HepG2 (cell line): ENCODE measurements at regions not wholly inside any gene's neighbourhood (a gene's known extent, or its start where the extent isn't known, plus 50 kb on each side); places are given as distances from the start of the nearest gene placed in this dataset.

Experiments
- ATAC-seq: fragments of 200-7000 bp; cut with Tn5 transposase; 3 replicates; pipeline ENCODE4 v1.9.1; 2020; ENCODE audit warnings: mild to moderate bottlenecking, moderate library complexity
- BruUV-seq: library from RNA; stranded (reverse); fragments of 400-500 nt; replicated peaks from 2 replicates; lab custom pipeline; 2021; lab: Mats Ljungman, UMichigan
- CTCF ChIA-PET: fragments of 300-600 bp; formaldehyde crosslinking; extraction: SDS; loops from one replicate; lab custom pipeline; 2021; ENCODE audit warnings: low total read pairs, inconsistent platforms, low intra/inter-chr PET ratio; lab: Yijun Ruan, JAX
- POLR2A ChIA-PET: fragments of 350-600 bp; sonication (Branson Sonifier 250); formaldehyde crosslinking; loops from one replicate; lab custom pipeline; 2020; ENCODE audit warnings: antibody characterized with exemption, inconsistent platforms; lab: Yijun Ruan, JAX
- DNase-seq: peaks from one replicate; pipeline ENCODE4 v3.0.0-alpha.2; 2015; ENCODE audit warnings: low spot score
- FAIRE-seq: peaks from 3 replicates; lab custom pipeline; 2011; peaks lifted over from hg19 to GRCh38; lab: Jason Lieb, UNC
- H2AFZ ChIP-seq: one replicate; pipeline ENCODE4 v1.6.1; 2011; ENCODE audit warnings: low read length, inconsistent platforms
- H3K27ac ChIP-seq: fragments of 300-600 bp; 3 replicates; pipeline ENCODE4 v1.8.0; 2011; ENCODE audit warnings: mixed run types, mild to moderate bottlenecking, mixed read lengths, low read length, inconsistent platforms; ENCODE audit not compliant: insufficient read depth; ENCODE audit errors: extremely low read length
- H3K27me3 ChIP-seq, 2 experiments: fragments of 200-600 bp in 1 of 2; 2 replicates in 1 of 2; 3 replicates in 1 of 2; pipeline versions ENCODE4 v1.6.0 to v1.8.0; 2011; ENCODE audit warnings: low read length in 2 of 2, mild to moderate bottlenecking in 2 of 2, moderate library complexity in 2 of 2, inconsistent platforms in 1 of 2; ENCODE audit not compliant: insufficient read depth in 2 of 2, control insufficient read depth in 1 of 2
- H3K36me3 ChIP-seq, 2 experiments: fragments of 200-600 bp in 1 of 2; replicated peaks in 1 of 2; 2 replicates in 1 of 2; 3 replicates in 1 of 2; pipeline versions ENCODE4 v1.5.1 to v1.8.0; 2011; ENCODE audit warnings: low read length in 2 of 2, inconsistent platforms in 1 of 2; ENCODE audit not compliant: insufficient read depth in 2 of 2, control insufficient read depth in 1 of 2
- H3K4me1 ChIP-seq: 2 replicates; pipeline ENCODE4 v1.5.1; 2012; ENCODE audit warnings: low read length, inconsistent platforms; ENCODE audit not compliant: insufficient read depth
- H3K4me2 ChIP-seq: 2 replicates; pipeline ENCODE4 v1.6.0; 2011; ENCODE audit warnings: low read depth, low read length, inconsistent platforms
- H3K4me3 ChIP-seq, 3 experiments: fragments of 200-600 bp in 1 of 3; sonication (generic), shearing (Covaris generic) in 1 of 3; replicated peaks in 1 of 3; 2 replicates each; pipeline ENCODE4 v1.5.1; 2011 to 2016; ENCODE audit warnings: low read length in 3 of 3, inconsistent platforms in 2 of 3, low read depth in 2 of 3, mild to moderate bottlenecking in 2 of 3, control low read depth in 1 of 3, mixed read lengths in 1 of 3; ENCODE audit not compliant: insufficient read depth in 1 of 3
- H3K79me2 ChIP-seq: one replicate; pipeline ENCODE4 v1.6.1; 2011; ENCODE audit warnings: low read length, inconsistent platforms; ENCODE audit not compliant: insufficient read depth
- H3K9ac ChIP-seq: 2 replicates; pipeline ENCODE4 v1.6.0; 2011; ENCODE audit warnings: mild to moderate bottlenecking, low read depth, low read length, inconsistent platforms; ENCODE audit not compliant: insufficient read depth
- H3K9me3 ChIP-seq: 2 replicates; pipeline ENCODE4 v1.5.1; 2012; ENCODE audit warnings: mild to moderate bottlenecking, low read length
- H4K20me1 ChIP-seq: 2 replicates; pipeline ENCODE4 v1.6.0; 2011; ENCODE audit warnings: inconsistent platforms, mild to moderate bottlenecking, low read length, moderate library complexity; ENCODE audit not compliant: insufficient read depth
- DMTF1 ChIP-seq: sonication (generic); formaldehyde crosslinking; IDR thresholded peaks from 2 replicates; pipeline ENCODE4 v1.4.0; 2020; ENCODE audit warnings: mild to moderate bottlenecking, missing genetic modification reagents
- HOXD1 ChIP-seq: sonication (generic); formaldehyde crosslinking; IDR thresholded peaks from 2 replicates; pipeline ENCODE4 v1.5.0; 2020; ENCODE audit warnings: missing genetic modification reagents
- ZNF546 ChIP-seq: sonication (generic); formaldehyde crosslinking; conservative IDR thresholded peaks from 2 replicates; pipeline ENCODE4 v1.8.1; 2023; ENCODE audit warnings: mild to moderate bottlenecking, missing genetic modification reagents
- ZNF605 ChIP-seq: sonication (generic); formaldehyde crosslinking; IDR thresholded peaks from 2 replicates; pipeline ENCODE4 v1.8.0; 2022; ENCODE audit warnings: mild to moderate bottlenecking, missing genetic modification reagents
- ZNF891 ChIP-seq: sonication (generic); formaldehyde crosslinking; IDR thresholded peaks from 2 replicates; pipeline ENCODE4 v1.5.0; 2020; ENCODE audit warnings: mild to moderate bottlenecking, missing genetic modification reagents
- WGBS: methylation state at CpG from one replicate; pipeline ENCODE4 v1.1.6; 2017; ENCODE audit warnings: low lambda C conversion rate; 5-methylcytosine and 5-hydroxymethylcytosine counted together
- in situ Hi-C: cut with HindIII; loops from 2 replicates; pipeline ENCODE4 v1.10.0; 2017; ENCODE audit warnings: low pct_unique_long_range_greater_than_20kb; ENCODE audit not compliant: extremely low pct_ligation_motif_present
- intact Hi-C: fragments of 100-400 bp; cut with micrococcal nuclease; formaldehyde crosslinking; loops from one replicate; pipeline ENCODE4 v1.10.0; 2022; ENCODE audit not compliant: unreplicated experiment

GRCh38 chr3:44069276-44069675 is 172.4 kb upstream of the TOPAZ1 start:
- CTCF ChIA-PET: no interaction called here
- H3K27ac ChIP-seq: no peak overlapping the region
- in situ Hi-C loops: no loop called here

More at GRCh38 chr3:44069276-44069675, 172.4 kb upstream of the TOPAZ1 start:
- Histone ChIP-seq H2AFZ (no peak overlapping the region), H3K4me2 (no peak overlapping the region), H3K36me3 (no peaks in the 10 kb centered on the region), H3K9me3 (no peaks in the 10 kb centered on the region), H3K4me1 (no peaks in the 10 kb centered on the region), H3K4me3 (no peak overlapping the region), H3K9ac (no peak overlapping the region), H3K27me3 (peaks cover 1 to 16% of the 10 kb centered on the region in 2 experiments; a peak in 2 of 5 replicates), H4K20me1 (no peaks in the 10 kb centered on the region), H3K79me2 (no peaks in the 10 kb centered on the region)
- 9% methylated on average over 5 of the region's 5 CpGs for WGBS
- no peak for FAIRE-seq
- ATAC-seq: no peak
- no peak for DNase-seq
- intact Hi-C loops: no loop called here
- TF ChIP-seq HOXD1 (CRISPR knock-in tag) (no peak), ZNF546 (CRISPR knock-in tag) (no peak), ZNF605 (CRISPR knock-in tag) (no peak), DMTF1 (CRISPR knock-in tag) (no peak), ZNF891 (no peak)
- BruUV-seq: no TSS peak
- POLR2A ChIA-PET: no interaction called here
